Stimulated activated CD4-positive, alpha-beta T cell treated with anti-CD3 and anti-CD28 coated beads, Interleukin-2, amount 100 ng/mL, for 48 hours (primary cell): ENCODE measurements at regions not wholly inside any gene's neighbourhood (a gene's known extent, or its start where the extent isn't known, plus 50 kb on each side); places are given as distances from the start of the nearest gene placed in this dataset.
"Not testable (repeated sequence)": the region's sequence is repeated elsewhere in the genome, so short reads cannot be mapped to it uniquely, and the experiment has no call there.

Experiments used
- DNase-seq, 2 donors: peaks; one replicate each; pipeline ENCODE4 v3.0.0-alpha.2; 2020

- DNase-seq, result no peak
Measured at GRCh38 chr10:81280497-81281479, 594.2 kb upstream of the NRG3 start.

- no peak for DNase-seq
Measured at GRCh38 chr10:81288544-81288943, 586.5 kb upstream of the NRG3 start.

DNA sequence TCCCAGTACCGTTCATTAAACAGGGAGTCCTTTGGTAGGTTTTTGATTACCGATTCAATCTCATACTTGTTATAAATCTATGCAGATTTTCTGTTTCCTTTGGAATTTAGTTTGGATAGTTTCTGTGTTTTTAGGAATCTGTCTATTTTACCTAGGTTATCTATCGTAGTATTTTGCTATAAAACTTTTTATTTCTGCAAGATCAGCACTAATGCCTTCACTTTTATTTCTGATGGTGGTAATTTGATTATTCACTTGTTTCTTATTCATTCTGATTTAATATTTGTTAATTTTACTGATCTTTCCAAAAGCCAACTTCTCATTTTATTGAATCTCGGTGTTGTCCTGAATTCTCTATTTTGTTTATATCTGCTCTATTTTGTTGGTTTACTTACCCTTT lies 577.7 kb upstream of the NRG3 start:
- no peak for DNase-seq

DNA sequence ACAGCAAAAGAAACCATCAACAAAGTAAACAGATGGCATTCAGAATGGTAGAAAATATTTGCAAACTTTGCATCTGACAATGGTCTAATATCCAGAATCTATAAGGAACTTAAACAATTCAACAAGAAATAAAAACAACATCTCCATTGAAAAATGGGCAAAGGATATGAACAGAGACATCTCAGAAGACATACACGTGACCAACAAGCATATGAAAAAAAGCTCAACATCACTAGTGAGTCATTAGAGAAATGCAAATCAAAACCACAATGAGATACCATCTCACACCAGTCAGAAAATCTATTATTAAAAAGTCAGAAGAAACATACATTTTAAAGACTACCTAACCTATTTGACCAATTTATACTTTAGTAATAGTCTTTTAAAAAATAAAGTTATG lies 571.3 kb upstream of the NRG3 start:
- no peak for DNase-seq

GRCh38 chr10:81306971-81307782 lies 567.8 kb upstream of the NRG3 start:
- DNase-seq, result no peak

GRCh38 chr10:81309041-81309552 lies 565.9 kb upstream of the NRG3 start:
- no peak for DNase-seq

DNA sequence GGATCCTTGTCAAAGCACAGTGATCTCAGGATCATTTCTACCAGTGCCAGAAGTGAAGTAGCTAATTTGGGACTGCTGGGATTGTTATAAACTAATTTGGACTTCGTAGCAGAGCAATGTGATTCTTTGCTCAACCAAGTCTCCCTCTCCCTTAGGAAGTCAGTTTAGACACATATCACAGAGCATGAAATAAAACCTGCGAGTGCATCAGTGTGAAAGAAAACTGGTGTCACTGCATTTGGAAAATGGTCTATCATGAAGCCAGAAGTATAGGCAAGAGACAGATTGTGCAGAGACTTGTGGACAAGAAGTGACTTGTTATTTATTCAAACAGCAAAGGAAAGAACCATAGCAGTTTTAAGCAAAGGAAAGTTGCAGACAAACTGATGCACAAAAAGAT lies 560.5 kb upstream of the NRG3 start:
- no peak for DNase-seq

DNA sequence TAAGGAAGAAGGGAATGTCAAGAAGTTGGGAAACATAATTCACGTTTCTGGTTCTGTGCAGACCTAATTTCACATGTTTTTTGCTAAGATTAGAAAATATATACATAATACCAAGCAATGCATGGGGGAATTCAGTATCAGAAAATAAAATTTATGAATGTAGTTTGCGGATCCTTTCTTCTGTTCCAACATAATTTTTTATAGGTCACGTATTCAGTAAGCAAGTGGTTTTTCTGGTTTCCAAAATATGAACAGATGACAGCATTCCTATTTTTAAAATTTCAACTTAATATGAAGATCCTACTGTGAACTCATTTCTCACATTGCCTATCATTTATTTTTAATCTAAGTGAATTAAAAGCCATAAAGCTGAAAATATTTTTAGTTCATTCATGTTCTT lies 560.0 kb upstream of the NRG3 start:
- no peak for DNase-seq

DNA sequence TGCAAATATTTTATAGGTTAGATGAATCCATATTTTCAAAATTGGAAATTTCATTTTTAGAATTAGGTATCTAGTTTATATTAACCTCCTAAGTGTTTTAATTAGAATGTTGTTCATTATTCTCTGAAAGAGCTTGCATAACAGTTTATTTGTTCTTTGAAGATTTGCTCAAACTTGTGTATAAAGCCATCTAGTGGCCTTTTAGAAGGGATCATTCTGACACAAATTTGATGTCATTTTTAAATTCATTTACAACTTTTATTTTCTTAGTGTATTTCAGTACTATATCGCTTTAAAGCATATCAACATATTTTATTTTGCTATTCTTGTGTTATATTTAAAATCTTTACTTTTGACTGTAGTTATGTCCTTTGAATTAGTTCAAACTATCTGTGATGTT lies 527.0 kb upstream of the NRG3 start:
- no peak for DNase-seq

GRCh38 chr10:81367132-81367531 lies 507.9 kb upstream of the NRG3 start:
- no peak for DNase-seq

DNA sequence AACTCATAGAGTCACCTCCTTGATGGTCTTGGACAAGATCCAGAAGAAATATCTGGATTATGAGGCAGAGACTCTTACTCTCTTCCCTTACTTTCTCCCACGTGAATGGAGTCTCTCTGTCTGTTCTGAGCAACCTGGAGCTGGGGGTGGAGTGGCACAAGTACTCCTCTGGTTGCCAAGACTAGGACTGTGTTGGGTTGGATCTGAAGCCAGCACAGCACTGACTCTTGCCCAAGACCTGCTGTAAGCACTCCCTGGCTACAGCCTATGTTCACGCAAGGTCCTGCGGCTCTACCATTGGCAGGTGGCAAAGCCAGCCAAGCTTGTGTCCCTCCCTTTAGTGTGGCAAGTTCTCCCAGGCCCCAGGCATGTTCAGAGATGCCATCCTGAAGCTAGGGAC lies 488.2 kb upstream of the NRG3 start:
- DNase-seq, result no peak

DNA sequence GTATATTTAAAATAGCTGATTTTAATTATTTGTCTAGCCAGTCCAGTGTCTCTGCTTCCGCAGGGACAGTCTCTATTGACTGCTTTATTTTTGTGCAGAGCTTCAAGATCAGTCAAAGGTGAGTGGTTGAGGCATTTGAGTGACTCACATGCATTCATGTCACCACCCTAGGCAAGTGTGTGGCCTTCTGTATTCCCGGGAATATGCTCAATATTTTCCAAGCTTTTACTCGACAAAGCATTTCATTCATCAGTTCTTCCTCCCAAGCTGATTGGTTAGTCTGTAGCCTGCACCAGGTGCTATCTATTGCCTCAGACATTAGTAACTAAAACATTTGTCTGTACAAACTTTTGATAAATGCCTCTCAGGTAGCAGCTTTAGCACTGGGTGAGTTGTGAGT lies 471.5 kb upstream of the NRG3 start:
- no peak for DNase-seq

DNA sequence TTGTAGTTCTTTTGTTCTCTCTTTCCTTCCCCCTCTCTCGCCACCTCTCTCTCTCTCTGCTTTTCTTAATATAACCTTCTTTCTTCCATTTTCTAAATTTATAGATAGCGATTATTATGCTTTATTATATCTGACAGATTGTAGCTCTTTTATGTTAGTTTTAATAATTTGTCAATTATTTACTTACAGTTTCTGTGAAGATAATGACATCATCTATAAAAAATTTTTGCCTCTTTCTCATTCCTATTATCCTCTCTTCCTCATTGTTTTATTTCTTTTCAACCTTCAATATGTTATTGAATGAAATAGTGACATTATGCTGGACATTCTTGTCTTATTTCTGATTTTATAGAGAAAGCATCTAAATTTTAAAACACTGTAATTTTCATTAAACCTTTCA lies 469.6 kb upstream of the NRG3 start:
- no peak for DNase-seq

DNA sequence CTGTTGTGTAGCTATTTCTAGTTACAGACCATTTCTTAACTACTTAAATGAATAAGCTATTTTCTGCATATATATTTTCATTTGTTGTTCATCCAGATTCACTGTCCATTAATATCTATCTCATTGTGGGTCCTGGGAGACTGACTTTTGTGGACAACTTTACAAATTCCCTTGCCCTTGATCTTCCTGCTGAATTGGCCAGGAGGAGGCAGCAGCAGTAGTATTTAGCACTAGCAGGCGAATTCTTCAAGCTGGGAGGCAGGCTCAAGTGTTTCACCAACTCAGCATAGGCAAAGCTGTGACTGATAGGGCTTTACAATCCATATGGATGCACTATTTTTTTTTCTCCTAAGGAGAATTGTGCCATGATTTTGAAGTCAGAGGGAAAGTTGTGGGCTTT lies 461.0 kb upstream of the NRG3 start:
- no peak for DNase-seq

- no peak for DNase-seq
Measured at GRCh38 chr10:81426722-81427121, 448.3 kb upstream of the NRG3 start.

DNA sequence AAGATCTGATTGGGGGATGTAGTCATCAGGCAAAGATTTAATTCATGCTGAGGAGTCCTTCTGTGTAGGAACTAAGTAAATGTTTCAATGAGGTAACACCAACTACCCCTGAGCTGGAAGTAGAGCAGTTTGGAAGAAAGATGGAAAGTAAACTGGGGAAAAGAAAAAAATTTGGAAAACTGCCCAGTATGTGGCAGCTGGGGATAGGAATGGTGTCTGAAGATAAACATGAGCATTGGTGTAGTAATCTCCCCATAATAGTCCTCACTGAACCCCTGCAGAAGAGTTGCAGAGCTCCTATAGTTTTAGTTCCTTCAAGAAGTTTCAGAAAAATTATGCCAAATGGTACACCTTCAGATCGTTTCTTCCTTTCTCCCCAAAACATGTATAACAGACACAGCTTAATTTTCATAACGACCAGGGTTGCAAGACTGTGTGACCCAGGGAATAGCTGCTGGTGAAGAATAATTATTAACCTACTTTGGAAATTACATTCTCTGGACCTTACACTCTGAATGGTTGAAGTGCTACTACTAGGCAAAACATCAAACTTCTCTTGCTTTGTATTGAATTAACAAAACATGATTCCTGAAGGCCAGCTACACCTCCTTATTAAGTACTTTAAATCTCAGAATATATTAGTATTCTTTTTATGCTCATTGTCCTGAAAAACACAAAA lies 446.4 kb upstream of the NRG3 start:
- DNase-seq, result no peak

DNA sequence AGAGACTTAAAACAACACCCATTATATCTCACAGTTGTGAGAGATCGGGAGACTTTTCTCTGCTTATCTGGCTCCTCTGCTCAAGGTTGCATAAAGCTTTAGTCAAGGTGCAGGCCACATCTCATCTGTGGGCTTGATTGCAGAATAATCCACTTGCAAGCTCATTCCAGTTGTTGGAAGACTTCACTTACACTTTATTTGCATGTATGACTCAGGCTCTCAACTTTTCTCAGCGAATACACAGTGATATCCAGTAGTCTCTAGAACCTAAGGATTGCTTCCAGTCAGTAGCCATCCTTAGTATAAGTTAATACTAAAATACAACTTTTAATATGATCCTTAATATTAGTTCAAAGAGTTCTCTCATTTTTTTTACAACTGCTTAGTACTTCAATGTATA lies 435.5 kb upstream of the NRG3 start:
- no peak for DNase-seq

DNA sequence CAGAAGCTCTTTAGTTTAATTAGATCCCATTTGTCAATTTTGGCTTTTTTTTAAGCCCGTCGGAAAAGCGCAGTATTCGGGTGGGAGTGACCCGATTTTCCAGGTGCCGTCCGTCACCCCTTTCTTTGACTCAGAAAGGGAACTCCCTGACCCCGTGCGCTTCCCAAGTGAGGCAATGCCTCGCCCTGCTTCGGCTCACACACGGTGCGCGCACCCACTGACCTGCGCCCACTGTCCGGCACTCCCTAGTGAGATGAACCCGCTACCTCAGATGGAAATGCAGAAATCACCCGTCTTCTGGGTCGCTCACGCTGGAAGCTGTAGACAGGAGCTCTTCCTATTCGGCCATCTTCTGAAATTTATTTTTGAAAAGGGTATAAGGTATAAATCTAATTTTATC lies 433.4 kb upstream of the NRG3 start:
- not testable (repeated sequence) for DNase-seq

GRCh38 chr10:81444242-81444929 lies 430.6 kb upstream of the NRG3 start:
- no peak for DNase-seq

DNA sequence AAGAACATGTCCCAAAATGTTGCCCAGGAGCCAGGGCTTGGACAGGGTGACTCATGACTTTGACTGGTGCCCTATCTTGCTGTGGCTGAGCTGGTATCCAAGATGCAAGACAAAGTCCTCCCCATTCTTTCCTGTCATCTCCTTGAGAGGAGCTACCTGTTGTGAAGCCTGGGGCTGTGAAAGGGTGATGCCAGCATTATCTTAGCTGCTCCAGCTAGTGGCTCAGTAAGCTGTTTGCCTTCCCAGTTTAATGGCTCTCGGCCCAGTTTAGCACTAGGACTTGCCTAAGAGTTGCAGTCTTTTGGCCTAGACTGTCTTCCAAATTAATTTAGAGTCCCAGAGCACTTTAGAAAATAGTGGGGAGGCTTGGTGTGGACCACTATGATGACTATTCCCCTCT lies 424.3 kb upstream of the NRG3 start:
- DNase-seq, result no peak

- DNase-seq, result no peak
Measured at GRCh38 chr10:81472927-81473470, 402.0 kb upstream of the NRG3 start.

DNA sequence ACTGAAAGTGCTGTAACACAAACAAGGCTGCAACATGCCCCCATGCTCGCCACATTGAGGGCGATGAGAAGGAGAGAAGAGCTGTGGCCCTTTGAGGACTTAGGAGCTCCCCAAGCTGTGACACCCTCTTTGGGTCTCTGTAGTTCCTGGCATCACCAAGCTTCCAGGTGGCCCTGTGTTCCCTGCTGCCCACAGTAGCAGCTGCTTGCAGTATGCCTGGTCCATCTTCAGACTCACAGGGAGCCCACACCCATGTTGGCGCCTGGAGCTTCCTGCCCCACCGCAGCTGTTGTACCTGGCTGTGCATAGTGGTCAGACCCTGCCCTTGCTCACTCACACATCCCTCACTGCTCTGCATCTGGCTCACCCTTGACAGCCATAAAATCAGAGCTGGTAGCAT lies 401.2 kb upstream of the NRG3 start:
- no peak for DNase-seq
